ENCODE measurements at regions not wholly inside any gene's neighbourhood (a gene's known extent, or its start where the extent isn't known, plus 50 kb on each side); places are given as distances from the start of the nearest gene placed in this dataset.

GRCh38 chr10:84801156-84801555, 472.8 kb downstream of the CCSER2 start:
- no peak for DNase-seq

DNA sequence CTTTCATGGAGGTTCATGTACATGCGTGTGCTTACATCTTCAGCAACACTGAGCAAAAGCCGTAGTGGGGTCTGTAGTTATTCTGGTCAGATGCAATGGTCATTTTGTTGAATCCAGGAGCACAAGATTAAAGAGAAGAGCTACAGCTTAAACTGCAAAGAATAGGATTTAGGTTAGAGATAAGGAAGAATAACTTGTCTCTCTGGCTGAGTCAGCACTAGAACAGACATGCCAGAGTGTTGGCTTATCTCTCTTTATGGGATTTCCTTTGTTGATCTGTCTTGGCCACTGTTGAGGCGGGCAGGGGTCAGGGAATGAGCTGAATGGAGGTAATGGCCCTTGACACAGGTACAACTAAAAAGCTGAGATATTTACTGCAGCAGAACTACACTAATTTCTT, 473.5 kb downstream of the CCSER2 start:
- DNase-seq = no peak

GRCh38 chr10:84805149-84805548, 476.8 kb downstream of the CCSER2 start:
- no peak for DNase-seq

- no peak for DNase-seq
Observed at GRCh38 chr10:84811113-84811512, 482.7 kb downstream of the CCSER2 start.

GRCh38 chr10:84818961-84819360, 490.6 kb downstream of the CCSER2 start:
- no peak for DNase-seq

- DNase-seq = no peak
Observed at GRCh38 chr10:84820120-84820519, 491.7 kb downstream of the CCSER2 start.

DNA sequence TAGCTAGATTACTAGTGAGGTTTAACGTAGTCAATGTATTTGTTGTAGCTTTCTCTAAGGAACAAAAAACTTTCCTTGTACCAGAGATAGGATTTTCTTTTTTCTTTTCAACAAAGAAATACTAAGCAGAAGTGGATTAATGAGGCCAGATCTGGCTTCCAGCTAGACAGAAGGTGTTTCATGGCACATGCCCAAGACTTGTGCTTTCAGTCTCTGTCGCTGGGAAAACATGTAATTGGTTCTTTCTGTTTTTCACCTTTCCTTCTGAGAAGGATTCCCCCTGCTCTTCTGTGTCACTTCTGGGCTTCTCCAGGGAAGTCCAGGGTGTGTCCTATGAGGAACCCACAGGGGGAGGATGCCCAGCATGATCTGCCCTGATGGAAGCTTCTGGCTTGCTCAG, 492.2 kb downstream of the CCSER2 start:
- no peak for DNase-seq

GRCh38 chr10:84822931-84823630, 494.7 kb downstream of the CCSER2 start:
- no peak for DNase-seq

DNA sequence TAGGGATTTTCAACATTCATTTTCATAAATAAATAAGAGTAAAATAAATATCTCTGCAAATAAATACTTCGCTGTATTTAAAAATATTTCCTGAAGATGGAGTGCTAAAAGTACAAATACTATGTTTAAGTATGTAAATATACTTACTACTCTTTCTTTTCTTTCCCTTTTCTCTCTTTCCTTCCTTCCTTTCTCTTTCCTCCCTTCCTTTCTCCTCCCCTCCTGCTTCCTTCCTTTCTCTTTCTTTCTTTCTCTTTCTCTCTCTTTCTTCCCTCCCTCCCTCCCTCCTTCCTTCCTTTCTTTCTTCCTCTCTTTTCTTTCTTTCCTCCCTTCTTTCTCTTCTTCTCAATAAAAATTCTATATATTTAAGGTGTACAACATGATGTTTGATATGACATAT, 496.1 kb downstream of the CCSER2 start:
- DNase-seq = no peak

DNA sequence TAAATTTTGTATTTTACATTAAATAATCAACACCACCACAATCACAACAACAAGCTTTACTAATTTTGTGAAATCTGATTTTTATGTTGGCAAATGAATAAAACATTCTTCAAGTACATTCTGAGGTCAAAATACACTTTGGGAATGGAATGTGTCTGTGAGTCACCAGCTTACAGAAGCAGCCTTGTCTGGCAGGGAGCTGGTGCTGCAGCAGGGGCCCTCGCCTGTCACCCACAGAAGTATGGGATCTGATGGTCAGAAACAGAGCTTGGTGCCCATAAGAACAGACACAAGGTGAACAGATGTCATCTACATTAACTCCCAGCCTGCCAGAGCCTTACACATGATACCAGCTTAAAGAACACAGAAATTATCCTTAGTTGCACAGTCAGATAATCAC, 496.9 kb downstream of the CCSER2 start:
- no peak for DNase-seq

- DNase-seq = no peak
Observed at GRCh38 chr10:84826704-84827103, 498.3 kb downstream of the CCSER2 start.

DNA sequence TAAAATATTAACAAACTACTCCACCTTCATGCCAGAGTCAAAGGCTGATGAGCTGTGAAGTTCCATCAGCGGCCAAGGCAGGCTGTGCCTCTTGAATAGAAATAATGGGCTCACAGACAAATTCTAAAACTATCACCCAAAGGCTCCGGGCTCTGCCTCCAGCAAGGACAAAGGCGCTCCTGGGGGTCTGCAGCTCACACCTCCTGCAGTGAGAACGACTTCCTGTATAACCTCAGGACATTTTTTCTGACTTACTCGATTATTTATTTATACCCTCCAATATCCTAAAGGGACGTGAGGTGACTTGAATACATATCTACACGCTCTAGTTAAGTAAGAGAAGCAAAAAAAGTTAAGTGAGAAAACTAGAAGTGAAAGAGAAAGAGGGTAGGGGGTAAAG, 500.7 kb downstream of the CCSER2 start:
- DNase-seq = no peak

DNA sequence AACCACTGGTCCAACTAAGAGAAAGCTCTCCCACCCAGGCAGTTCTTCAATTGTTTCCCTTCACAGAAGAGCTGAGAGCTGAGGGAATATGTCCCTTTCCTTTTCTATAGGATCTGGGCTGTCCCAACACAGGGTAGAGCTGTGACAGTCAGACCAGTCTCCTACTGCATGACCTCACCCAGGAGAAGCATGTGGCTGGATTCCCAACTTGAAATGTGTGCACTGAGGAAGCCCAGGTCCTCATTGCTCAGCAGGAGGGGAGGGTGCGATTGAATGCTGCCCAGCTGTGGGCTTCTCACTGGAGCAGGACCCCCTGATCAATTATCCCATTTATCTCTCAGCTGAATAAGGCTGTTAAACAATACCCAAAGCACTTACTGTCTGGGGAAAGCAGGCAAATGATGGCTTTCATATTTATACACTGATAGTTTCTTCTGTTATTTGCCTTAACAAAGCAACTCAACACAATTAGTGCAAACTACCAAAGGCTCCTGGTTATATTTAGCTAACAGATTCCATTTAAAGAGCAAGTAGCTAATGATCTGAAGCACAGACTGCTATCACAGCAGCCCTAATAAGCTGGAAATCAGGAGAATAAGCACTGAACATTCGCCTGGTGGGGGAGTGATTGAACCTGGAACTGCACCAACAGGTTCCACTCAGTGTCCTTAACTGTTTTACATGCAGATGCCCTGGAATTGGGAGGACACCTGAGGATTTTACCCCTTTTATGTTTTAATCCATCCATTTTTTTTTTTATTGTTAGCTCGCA, 508.8 kb downstream of the CCSER2 start:
- no peak for DNase-seq

- no peak for DNase-seq
Observed at GRCh38 chr10:84837877-84838276, 509.5 kb downstream of the CCSER2 start.

GRCh38 chr10:84838851-84839250, 510.5 kb downstream of the CCSER2 start:
- no peak for DNase-seq

- no peak for DNase-seq
Observed at GRCh38 chr10:84842593-84842992, 514.2 kb downstream of the CCSER2 start.

GRCh38 chr10:84844461-84844860, 516.1 kb downstream of the CCSER2 start:
- DNase-seq = no peak

- DNase-seq = no peak
Observed at GRCh38 chr10:84845628-84846261, 517.4 kb downstream of the CCSER2 start.

DNA sequence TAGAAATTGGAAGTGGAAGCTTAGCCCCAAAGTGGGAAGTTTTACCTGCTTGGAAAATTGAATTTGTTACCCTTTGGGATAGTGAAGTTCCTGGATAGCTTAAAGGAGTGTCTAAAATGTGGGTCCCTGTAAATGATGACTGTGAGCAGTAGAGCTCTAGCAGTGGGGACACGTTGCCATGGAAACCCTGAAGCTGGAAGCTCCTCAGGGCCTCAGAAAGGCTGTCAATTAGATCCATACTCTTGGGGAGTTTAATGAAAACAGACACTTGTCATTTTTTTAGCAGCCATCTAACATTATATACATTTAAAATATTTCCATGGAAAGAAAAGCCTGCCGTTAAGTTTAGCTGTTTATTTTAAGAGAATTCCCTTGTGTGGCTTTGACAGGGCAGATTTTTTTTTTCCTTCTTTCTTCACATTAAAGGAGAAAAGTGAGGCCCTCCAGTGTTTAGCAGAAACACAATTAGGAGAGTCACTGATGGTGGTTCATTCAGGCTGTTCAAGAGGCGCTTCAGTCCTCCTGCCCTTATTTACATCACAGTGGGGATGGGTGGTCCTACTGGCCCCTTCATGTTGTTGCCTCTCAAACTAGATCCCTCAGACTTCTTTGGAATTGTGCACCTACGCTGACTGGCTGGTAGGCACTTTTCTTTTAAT, 518.4 kb downstream of the CCSER2 start:
- no peak for DNase-seq

DNA sequence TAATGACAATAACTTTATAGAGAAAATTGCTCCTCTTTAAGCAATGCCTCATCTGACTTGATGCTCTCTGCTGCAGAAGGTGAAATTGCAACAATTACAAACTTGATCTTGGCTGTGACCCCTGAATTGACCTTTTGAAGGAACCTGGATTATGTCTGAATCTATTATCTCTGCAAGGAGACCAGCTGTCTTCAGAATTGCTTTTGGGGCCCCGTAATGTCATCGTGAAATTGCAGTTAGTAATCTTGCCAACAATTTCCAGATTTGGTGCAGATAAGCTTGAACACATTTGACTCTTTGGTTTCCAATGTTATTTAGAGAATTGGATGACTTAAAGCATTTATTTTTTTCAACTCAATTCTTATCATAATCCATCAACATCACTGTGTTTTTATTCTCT, 520.6 kb downstream of the CCSER2 start:
- no peak for DNase-seq

DNA sequence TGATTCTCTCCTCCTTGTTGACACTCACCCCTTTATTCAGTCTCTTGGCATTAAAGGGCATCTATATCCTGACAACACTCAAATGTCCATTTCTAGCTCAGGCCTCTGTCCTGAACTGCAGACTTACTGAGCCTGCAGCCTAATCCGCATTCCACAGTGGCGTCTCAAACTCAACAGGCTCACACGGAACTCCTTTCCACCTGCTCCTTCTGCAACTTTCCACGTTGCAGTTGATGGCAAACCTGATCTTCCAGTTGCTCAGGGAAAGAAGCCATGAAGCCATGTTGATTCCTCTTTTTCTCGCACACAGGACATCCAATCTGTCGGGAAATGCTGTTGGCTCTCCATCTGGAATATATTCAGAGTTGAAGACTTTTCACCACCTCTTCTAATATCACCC, 522.4 kb downstream of the CCSER2 start:
- DNase-seq = no peak

- no peak for DNase-seq
Observed at GRCh38 chr10:84854439-84854838, 526.0 kb downstream of the CCSER2 start.

DNA sequence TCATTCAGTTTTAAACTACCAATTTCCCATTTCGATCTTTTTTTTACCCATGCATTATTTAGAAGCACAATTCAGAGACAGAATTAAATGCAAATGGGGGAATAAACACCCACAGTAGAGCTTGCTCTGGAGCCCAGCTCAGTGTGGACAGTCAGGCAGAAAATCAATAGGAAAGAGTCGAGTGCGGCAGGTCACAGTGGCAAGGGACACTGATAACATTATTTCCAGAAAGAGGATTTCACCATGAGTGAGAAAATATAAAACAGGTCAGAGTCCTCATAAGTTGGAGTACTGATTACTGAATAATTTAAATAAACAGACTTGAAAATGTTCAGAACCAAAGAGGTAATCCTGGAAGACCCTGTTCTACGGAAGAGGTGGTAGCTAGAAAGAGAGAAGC, 532.5 kb downstream of the CCSER2 start:
- no peak for DNase-seq

- no peak for DNase-seq
Observed at GRCh38 chr10:84862551-84862950, 534.2 kb downstream of the CCSER2 start.
